Liver (tissue), 8 donors: ENCODE measurements at regions not wholly inside any gene's neighbourhood (a gene's known extent, or its start where the extent isn't known, plus 50 kb on each side); places are given as distances from the start of the nearest gene placed in this dataset.

Experiments used
- DNase-seq: peaks from one replicate; pipeline ENCODE4 v3.0.0-alpha.2; 2017; ENCODE audit warnings: low spot score
- H3K27ac ChIP-seq, 2 donors: one replicate each; pipeline ENCODE4 v1.7.0; 2013; ENCODE audit warnings: inconsistent platforms in 2 of 2, low read length in 2 of 2, control low read depth in 1 of 2, low read depth in 1 of 2, mild to moderate bottlenecking in 1 of 2
- H3K27me3 ChIP-seq, 4 donors: one replicate each; pipeline versions ENCODE4 v1.6.1 to v1.7.0; 2013; ENCODE audit warnings: low read length in 3 of 4, inconsistent platforms in 1 of 4, mild to moderate bottlenecking in 1 of 4, moderate library complexity in 1 of 4; ENCODE audit not compliant: control insufficient read depth in 4 of 4, insufficient read depth in 4 of 4
- H3K36me3 ChIP-seq, 4 donors: one replicate each; pipeline versions ENCODE4 v1.6.1 to v1.7.0; 2013; ENCODE audit warnings: low read length in 3 of 4, mild to moderate bottlenecking in 3 of 4, low read depth in 1 of 4, moderate library complexity in 1 of 4; ENCODE audit not compliant: control insufficient read depth in 4 of 4, insufficient read depth in 3 of 4
- H3K4me1 ChIP-seq, 4 donors: one replicate each; pipeline versions ENCODE4 v1.6.1 to v1.7.0; 2013; ENCODE audit warnings: low read length in 3 of 4, mild to moderate bottlenecking in 3 of 4, moderate library complexity in 1 of 4; ENCODE audit not compliant: control insufficient read depth in 4 of 4, insufficient read depth in 4 of 4
- H3K4me3 ChIP-seq, 3 donors: one replicate each; pipeline versions ENCODE4 v1.6.1 to v1.7.0; 2013; ENCODE audit warnings: low read length in 3 of 3, control low read depth in 1 of 3, low read depth in 1 of 3, mild to moderate bottlenecking in 1 of 3
- H3K9ac ChIP-seq, 2 donors: one replicate each; pipeline ENCODE4 v1.7.0; 2013; ENCODE audit warnings: low read length in 2 of 2, mild to moderate bottlenecking in 2 of 2, moderate library complexity in 2 of 2, control low read depth in 1 of 2, low read depth in 1 of 2
- H3K9me3 ChIP-seq, 4 donors: one replicate each; pipeline versions ENCODE4 v1.6.1 to v1.7.0; 2013; ENCODE audit warnings: low read length in 3 of 4; ENCODE audit not compliant: control insufficient read depth in 4 of 4
- EGR1 ChIP-seq, 2 donors: IDR thresholded peaks; 2 replicates each; pipeline ENCODE4 v1.6.1; 2016 to 2018; ENCODE audit warnings: antibody characterized with exemption in 2 of 2, low read depth in 2 of 2
- FOXA1 ChIP-seq: IDR thresholded peaks from 2 replicates; pipeline ENCODE4 v1.6.1; 2016; ENCODE audit warnings: antibody characterized with exemption
- FOXA2 ChIP-seq: IDR thresholded peaks from 2 replicates; pipeline ENCODE4 v1.6.1; 2016; ENCODE audit warnings: antibody characterized with exemption
- GABPA ChIP-seq, 2 donors: IDR thresholded peaks in 1 of 2; conservative IDR thresholded peaks in 1 of 2; 2 replicates each; pipeline ENCODE4 v1.6.1; 2016; ENCODE audit warnings: antibody characterized with exemption in 2 of 2, mild to moderate bottlenecking in 1 of 2, moderate library complexity in 1 of 2
- HNF4A ChIP-seq, 2 donors: conservative IDR thresholded peaks; 2 replicates each; pipeline ENCODE4 v1.6.1; 2016; ENCODE audit warnings: antibody characterized with exemption in 2 of 2, mild to moderate bottlenecking in 2 of 2
- HNF4G ChIP-seq: IDR thresholded peaks from 2 replicates; pipeline ENCODE4 v1.6.1; 2016; ENCODE audit warnings: antibody characterized with exemption
- JUND ChIP-seq, 2 donors: IDR thresholded peaks; 2 replicates each; pipeline ENCODE4 v1.6.1; 2016; ENCODE audit warnings: antibody characterized with exemption in 2 of 2
- MAX ChIP-seq: IDR thresholded peaks from 2 replicates; pipeline ENCODE4 v1.6.1; 2016; ENCODE audit warnings: antibody characterized with exemption
- NR2F2 ChIP-seq: IDR thresholded peaks from 2 replicates; pipeline ENCODE4 v1.6.1; 2016; ENCODE audit warnings: antibody characterized with exemption
- RAD21 ChIP-seq, 2 donors: IDR thresholded peaks; 2 replicates each; pipeline ENCODE4 v1.6.1; 2016; ENCODE audit warnings: antibody characterized with exemption in 2 of 2, mild to moderate bottlenecking in 2 of 2
- REST ChIP-seq: IDR thresholded peaks from 2 replicates; pipeline ENCODE4 v1.6.1; 2016; ENCODE audit warnings: antibody characterized with exemption, mild to moderate bottlenecking
- RXRA ChIP-seq, 2 donors: IDR thresholded peaks; 2 replicates each; pipeline ENCODE4 v1.6.1; 2017 to 2018; ENCODE audit warnings: antibody characterized with exemption in 2 of 2, mild to moderate bottlenecking in 1 of 2
- SP1 ChIP-seq: IDR thresholded peaks from 2 replicates; pipeline ENCODE4 v1.6.1; 2018; ENCODE audit warnings: antibody characterized with exemption, mild to moderate bottlenecking
- TAF1 ChIP-seq: conservative IDR thresholded peaks from 2 replicates; pipeline ENCODE4 v1.6.1; 2016; ENCODE audit warnings: antibody characterized with exemption, mild to moderate bottlenecking
- YY1 ChIP-seq: IDR thresholded peaks from 2 replicates; pipeline ENCODE4 v1.6.1; 2016; ENCODE audit warnings: antibody characterized with exemption, mild to moderate bottlenecking
- ZBTB33 ChIP-seq: IDR thresholded peaks from 2 replicates; pipeline ENCODE4 v1.6.1; 2016; ENCODE audit warnings: antibody characterized with exemption
- WGBS: extraction: QIAGEN DNeasy Blood & Tissue Kit; methylation state at CpG from one replicate; pipeline ENCODE4 v1.1.7; 2013; 5-methylcytosine and 5-hydroxymethylcytosine counted together
- TF ChIP-seq, protein P1 (sequence below): IDR thresholded peaks from 2 replicates; pipeline ENCODE4 v1.6.1; 2016; ENCODE audit warnings: antibody characterized with exemption
- TF ChIP-seq, protein P2 (sequence below): fragments of 150-350 bp; IDR thresholded peaks from 2 replicates; pipeline ENCODE4 v1.5.1; 2017; ENCODE audit warnings: improper control_type of control experiment, low read depth, low read length; ENCODE audit not compliant: missing input control
- donor health status: healthy.
- donor health status: healthy.
- donor health status: healthy.
- donor health status: healthy.
- donor health status: healthy.

DNA sequence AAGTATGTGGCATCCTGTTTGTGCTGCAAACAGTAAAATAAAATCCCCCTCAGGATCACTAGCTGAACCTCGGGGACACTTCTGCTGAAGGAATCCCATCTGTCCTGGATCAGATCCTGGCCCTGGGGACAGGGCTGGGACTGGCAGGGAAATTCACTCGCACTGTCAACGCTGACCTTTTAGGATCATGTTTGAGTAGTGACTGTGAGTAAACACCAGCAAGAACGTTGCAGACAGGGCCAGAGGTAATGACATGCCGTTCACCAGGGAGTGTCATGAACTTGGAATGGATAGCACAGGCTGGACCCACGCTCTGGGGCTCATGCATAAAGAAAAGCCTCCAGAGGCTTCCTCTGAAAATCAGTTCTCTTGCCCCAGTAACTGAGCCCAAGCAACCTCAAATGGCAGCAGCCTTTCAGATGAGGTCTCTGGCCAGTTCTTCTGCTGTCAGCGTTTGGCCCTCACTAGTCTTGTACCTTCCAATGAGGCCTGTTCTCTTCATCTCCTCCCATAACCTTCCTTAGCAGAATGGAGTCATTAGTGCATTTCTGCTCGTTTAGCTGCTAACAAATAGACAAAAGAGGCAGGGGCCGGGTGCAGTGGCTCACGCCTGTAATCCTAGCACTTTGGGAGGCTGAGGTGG is 51.0 kb upstream of the BARX2 start:
- Histone ChIP-seq H3K9ac (peak overlapping the region in 1 of 2 donors; percentile 45), H3K27me3 (no peaks in the 10 kb centered on the region), H3K4me3 (peak overlapping the region in 2 of 3 donors; percentile 20 to 34), H3K36me3 (no peaks in the 10 kb centered on the region), H3K9me3 (no peaks in the 10 kb centered on the region), H3K4me1 (peaks cover 9 to 67% (median 62%) of the 10 kb centered on the region in 4 donors), H3K27ac (peak overlapping the region; percentile 82 to 92)
- DNase-seq, result peak; percentile 46
- peak; percentile 99 for TF ChIP-seq FOXA2
- peak; percentile 91 to 92 for TF ChIP-seq JUND (IDR thresholded peaks at IDR 0.05)
- peak; percentile 85 to 89 for TF ChIP-seq HNF4A (conservative IDR thresholded peaks at IDR 0.05)
- TF ChIP-seq NR2F2, result peak; percentile 98
- TF ChIP-seq, protein P1, sequence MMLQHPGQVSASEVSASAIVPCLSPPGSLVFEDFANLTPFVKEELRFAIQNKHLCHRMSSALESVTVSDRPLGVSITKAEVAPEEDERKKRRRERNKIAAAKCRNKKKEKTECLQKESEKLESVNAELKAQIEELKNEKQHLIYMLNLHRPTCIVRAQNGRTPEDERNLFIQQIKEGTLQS, result peak; percentile 43
- TF ChIP-seq, protein P2, sequence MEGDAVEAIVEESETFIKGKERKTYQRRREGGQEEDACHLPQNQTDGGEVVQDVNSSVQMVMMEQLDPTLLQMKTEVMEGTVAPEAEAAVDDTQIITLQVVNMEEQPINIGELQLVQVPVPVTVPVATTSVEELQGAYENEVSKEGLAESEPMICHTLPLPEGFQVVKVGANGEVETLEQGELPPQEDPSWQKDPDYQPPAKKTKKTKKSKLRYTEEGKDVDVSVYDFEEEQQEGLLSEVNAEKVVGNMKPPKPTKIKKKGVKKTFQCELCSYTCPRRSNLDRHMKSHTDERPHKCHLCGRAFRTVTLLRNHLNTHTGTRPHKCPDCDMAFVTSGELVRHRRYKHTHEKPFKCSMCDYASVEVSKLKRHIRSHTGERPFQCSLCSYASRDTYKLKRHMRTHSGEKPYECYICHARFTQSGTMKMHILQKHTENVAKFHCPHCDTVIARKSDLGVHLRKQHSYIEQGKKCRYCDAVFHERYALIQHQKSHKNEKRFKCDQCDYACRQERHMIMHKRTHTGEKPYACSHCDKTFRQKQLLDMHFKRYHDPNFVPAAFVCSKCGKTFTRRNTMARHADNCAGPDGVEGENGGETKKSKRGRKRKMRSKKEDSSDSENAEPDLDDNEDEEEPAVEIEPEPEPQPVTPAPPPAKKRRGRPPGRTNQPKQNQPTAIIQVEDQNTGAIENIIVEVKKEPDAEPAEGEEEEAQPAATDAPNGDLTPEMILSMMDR, result no peak
- peak; percentile 31 to 68 for TF ChIP-seq RAD21 (IDR thresholded peaks at IDR 0.05)
- peak; percentile 83 for TF ChIP-seq REST
- peak; percentile 100 for TF ChIP-seq RXRA (IDR thresholded peaks at IDR 0.05)
- peak; percentile 100 for TF ChIP-seq FOXA1
- TF ChIP-seq HNF4G, result peak; percentile 65
- TF ChIP-seq SP1, result peak; percentile 98
- no peak for TF ChIP-seq TAF1
- TF ChIP-seq YY1, result peak; percentile 68
- TF ChIP-seq GABPA (IDR thresholded peaks at IDR 0.05 in 1 of 2, conservative IDR thresholded peaks at IDR 0.05 in 1 of 2), result no peak
- TF ChIP-seq EGR1 (IDR thresholded peaks at IDR 0.05; ENCODE audit: low read depth in 2 of 2), result peak in 1 of 2 donors; percentile 64
- TF ChIP-seq MAX, result peak; percentile 65
- peak; percentile 67 for TF ChIP-seq ZBTB33
- WGBS, result 24% methylated on average over 10 of the region's 10 CpGs
